GM23338 (cell line): ENCODE measurements at regions not wholly inside any gene's neighbourhood (a gene's known extent, or its start where the extent isn't known, plus 50 kb on each side); places are given as distances from the start of the nearest gene placed in this dataset.

Experiments used
- ATAC-seq: fragments of 200-7000 bp; cut with Tn5 transposase; 3 replicates; pipeline ENCODE4 v1.9.1; 2020
- DNase-seq: peaks from one replicate; pipeline ENCODE4 v3.0.0-alpha.2; 2015; ENCODE audit warnings: low spot score
- H2AFZ ChIP-seq: fragments of 200-600 bp; sonication (generic); 2 replicates; pipeline ENCODE4 v1.8.0; 2016; ENCODE audit warnings: antibody characterized with exemption, mild to moderate bottlenecking, moderate library complexity
- H3F3A ChIP-seq: fragments of 200-600 bp; sonication (generic); replicated peaks from 2 replicates; pipeline ENCODE4 v1.8.0; 2017; ENCODE audit warnings: antibody characterized with exemption, mixed run types, low read depth
- H3K27ac ChIP-seq: fragments of 200-600 bp; sonication (generic); 2 replicates; pipeline ENCODE4 v1.6.1; 2016; ENCODE audit warnings: low read depth
- H3K27me3 ChIP-seq: fragments of 200-600 bp; sonication (generic); 2 replicates; pipeline ENCODE4 v1.8.0; 2016; ENCODE audit warnings: mild to moderate bottlenecking, mixed run types, moderate library complexity; ENCODE audit not compliant: insufficient read depth
- H3K36me3 ChIP-seq: fragments of 200-600 bp; sonication (generic); 2 replicates; pipeline ENCODE4 v1.8.0; 2016; ENCODE audit warnings: mild to moderate bottlenecking; ENCODE audit not compliant: insufficient read depth
- H3K4me1 ChIP-seq: fragments of 200-600 bp; sonication (generic); 2 replicates; pipeline ENCODE4 v1.8.0; 2016; ENCODE audit warnings: mild to moderate bottlenecking, moderate library complexity; ENCODE audit not compliant: insufficient read depth
- H3K4me2 ChIP-seq: fragments of 200-600 bp; sonication (generic); 2 replicates; pipeline ENCODE4 v1.7.1; 2017; ENCODE audit warnings: mixed run types
- H3K4me3 ChIP-seq: fragments of 200-600 bp; sonication (generic); 2 replicates; pipeline ENCODE4 v1.6.1; 2016; ENCODE audit warnings: mixed run types
- H3K79me2 ChIP-seq: fragments of 200-600 bp; sonication (generic); replicated peaks from 2 replicates; pipeline ENCODE4 v1.8.0; 2017; ENCODE audit warnings: mild to moderate bottlenecking; ENCODE audit not compliant: insufficient read depth
- H3K9me2 ChIP-seq: fragments of 200-600 bp; sonication (generic); 2 replicates; pipeline ENCODE4 v1.8.0; 2017; ENCODE audit not compliant: insufficient read depth
- H4K20me1 ChIP-seq: fragments of 200-600 bp; sonication (generic); replicated peaks from 2 replicates; pipeline ENCODE4 v1.8.0; 2017; ENCODE audit warnings: mild to moderate bottlenecking; ENCODE audit not compliant: insufficient read depth
- H3K27ac Mint-ChIP-seq: 2 replicates; pipeline ENCODE4 v1.8.0; 2020; ENCODE audit warnings: inconsistent platforms, mild to moderate bottlenecking, moderate library complexity, mixed read lengths
- H3K27me3 Mint-ChIP-seq: 3 replicates; pipeline ENCODE4 v1.8.0; 2022; ENCODE audit warnings: low read depth, mild to moderate bottlenecking, moderate library complexity, mixed read lengths, inconsistent platforms; ENCODE audit not compliant: insufficient read depth, poor library complexity
- H3K36me3 Mint-ChIP-seq: 3 replicates; pipeline ENCODE4 v1.8.0; 2021; ENCODE audit warnings: low read depth, mild to moderate bottlenecking, inconsistent platforms, moderate library complexity, mixed read lengths
- H3K4me1 Mint-ChIP-seq: 3 replicates; pipeline ENCODE4 v1.8.0; 2020; ENCODE audit warnings: mild to moderate bottlenecking, inconsistent platforms, mixed read lengths
- H3K4me3 Mint-ChIP-seq: 3 replicates; pipeline ENCODE4 v1.8.0; 2021; ENCODE audit warnings: moderate library complexity, mild to moderate bottlenecking, inconsistent platforms, mixed read lengths
- H3K9me3 Mint-ChIP-seq: 3 replicates; pipeline ENCODE4 v1.8.0; 2020; ENCODE audit warnings: moderate library complexity, mild to moderate bottlenecking, inconsistent platforms, mixed read lengths
- CREB1 ChIP-seq: fragments of 250-450 bp; sonication (Bioruptor Pico); IDR thresholded peaks from 2 replicates; pipeline ENCODE4 v1.5.0; 2020; ENCODE audit warnings: low read depth, mild to moderate bottlenecking, moderate library complexity
- EZH2 ChIP-seq: fragments of 200-600 bp; sonication (generic); IDR thresholded peaks from one replicate; pipeline ENCODE4 v1.8.0; 2017; ENCODE audit warnings: antibody characterized with exemption, mild to moderate bottlenecking, low read depth; ENCODE audit not compliant: unreplicated experiment
- EZH2phosphoT487 ChIP-seq: fragments of 200-600 bp; sonication (generic); IDR thresholded peaks from one replicate; pipeline ENCODE4 v1.8.1; 2018; ENCODE audit warnings: antibody characterized with exemption; ENCODE audit not compliant: unreplicated experiment
- JUNB ChIP-seq: IDR thresholded peaks from one replicate; pipeline ENCODE4 v1.6.1; 2016; ENCODE audit warnings: antibody characterized with exemption; ENCODE audit not compliant: unreplicated experiment
- NANOG ChIP-seq: IDR thresholded peaks from 2 replicates; pipeline ENCODE4 v1.6.1; 2016; ENCODE audit warnings: antibody characterized with exemption, borderline replicate concordance
- POLR2AphosphoS5 ChIP-seq: IDR thresholded peaks from 2 replicates; pipeline ENCODE4 v1.6.1; 2016; ENCODE audit warnings: antibody characterized with exemption, low read depth
- STAT1 ChIP-seq: IDR thresholded peaks from one replicate; pipeline ENCODE4 v1.6.1; 2016; ENCODE audit warnings: antibody characterized with exemption; ENCODE audit not compliant: unreplicated experiment
- ZNF114 ChIP-seq: fragments of 250-450 bp; sonication (Bioruptor Pico); IDR thresholded peaks from 2 replicates; pipeline ENCODE4 v1.5.0; 2020; ENCODE audit warnings: mild to moderate bottlenecking, moderate library complexity
- ZNF331 ChIP-seq: fragments of 250-450 bp; sonication (Bioruptor Pico); IDR thresholded peaks from 2 replicates; pipeline ENCODE4 v1.5.0; 2020; ENCODE audit warnings: low read depth, mild to moderate bottlenecking, moderate library complexity
- TF ChIP-seq, protein P1 (sequence below), 2 experiments: fragments of 200-600 bp in 1 of 2; sonication (generic) in 1 of 2; conservative IDR thresholded peaks; 2 replicates each; pipeline versions ENCODE4 v1.5.1 to v1.6.1; 2016 to 2017; ENCODE audit warnings: antibody characterized with exemption in 2 of 2, low read depth in 2 of 2, mild to moderate bottlenecking in 2 of 2, moderate library complexity in 1 of 2
- TF ChIP-seq, protein P2 (sequence below): fragments of 250-450 bp; sonication (Bioruptor Pico); IDR thresholded peaks from 2 replicates; pipeline ENCODE4 v1.5.0; 2020; ENCODE audit warnings: mild to moderate bottlenecking, moderate library complexity
- TF ChIP-seq, protein P3 (sequence below): IDR thresholded peaks from 2 replicates; pipeline ENCODE4 v1.6.1; 2016; ENCODE audit warnings: antibody characterized with exemption
- TF ChIP-seq, protein P4 (sequence below): IDR thresholded peaks from one replicate; pipeline ENCODE4 v1.6.1; 2018; ENCODE audit warnings: antibody characterized with exemption; ENCODE audit not compliant: unreplicated experiment

DNA sequence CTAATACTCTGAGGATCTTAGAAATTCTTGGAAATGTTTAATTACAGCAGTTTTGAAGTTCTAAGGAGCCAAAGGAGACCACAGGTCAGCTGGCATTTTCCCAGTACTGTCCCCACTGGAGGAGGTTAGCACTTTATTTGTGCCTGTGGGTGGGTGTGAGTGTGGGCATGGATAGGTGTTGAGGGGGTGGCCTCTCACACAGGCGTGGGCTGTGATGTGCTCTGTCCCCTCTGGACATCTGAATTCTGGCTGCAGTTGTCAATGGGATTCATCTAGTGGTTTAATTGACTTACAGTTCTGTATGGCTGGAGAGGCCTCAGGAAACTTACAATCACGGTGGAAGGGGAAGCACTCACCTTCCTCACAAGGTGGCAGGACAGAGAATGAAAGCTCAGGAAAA, 135.4 kb upstream of the NAMPT start:
- H4K20me1 ChIP-seq: no peaks in the 10 kb centered on the region
- H3K79me2 ChIP-seq: no peaks in the 10 kb centered on the region
- no peak overlapping the region for H3K4me2 ChIP-seq
- no peaks in the 10 kb centered on the region for H3K27me3 ChIP-seq
- no peak overlapping the region for H3K27ac ChIP-seq
- H3K9me2 ChIP-seq: no peaks in the 10 kb centered on the region
- no peak overlapping the region for H2AFZ ChIP-seq
- H3F3A ChIP-seq: no peaks in the 10 kb centered on the region
- peaks cover 5% of the 10 kb centered on the region; the same call in 2 of the 3 replicates for H3K9me3 Mint-ChIP-seq
- H3K36me3 Mint-ChIP-seq: no peaks in the 10 kb centered on the region; the same call in 2 of the 3 replicates
- no peaks in the 10 kb centered on the region for H3K27me3 Mint-ChIP-seq
- no peaks in the 10 kb centered on the region for H3K4me1 ChIP-seq
- H3K4me3 ChIP-seq: no peak overlapping the region
- DNase-seq (no peak), ATAC-seq (no peak)
- no peak overlapping the region for H3K4me3 Mint-ChIP-seq
- H3K36me3 ChIP-seq: no peaks in the 10 kb centered on the region
- TF ChIP-seq ZNF114 (no peak), EZH2 (no peak), EZH2phosphoT487 (no peak), POLR2AphosphoS5 (no peak), ZNF331 (CRISPR knock-in tag) (no peak), STAT1 (no peak), JUNB (no peak), CREB1 (CRISPR knock-in tag) (no peak), NANOG (no peak)
- TF ChIP-seq, protein P1, sequence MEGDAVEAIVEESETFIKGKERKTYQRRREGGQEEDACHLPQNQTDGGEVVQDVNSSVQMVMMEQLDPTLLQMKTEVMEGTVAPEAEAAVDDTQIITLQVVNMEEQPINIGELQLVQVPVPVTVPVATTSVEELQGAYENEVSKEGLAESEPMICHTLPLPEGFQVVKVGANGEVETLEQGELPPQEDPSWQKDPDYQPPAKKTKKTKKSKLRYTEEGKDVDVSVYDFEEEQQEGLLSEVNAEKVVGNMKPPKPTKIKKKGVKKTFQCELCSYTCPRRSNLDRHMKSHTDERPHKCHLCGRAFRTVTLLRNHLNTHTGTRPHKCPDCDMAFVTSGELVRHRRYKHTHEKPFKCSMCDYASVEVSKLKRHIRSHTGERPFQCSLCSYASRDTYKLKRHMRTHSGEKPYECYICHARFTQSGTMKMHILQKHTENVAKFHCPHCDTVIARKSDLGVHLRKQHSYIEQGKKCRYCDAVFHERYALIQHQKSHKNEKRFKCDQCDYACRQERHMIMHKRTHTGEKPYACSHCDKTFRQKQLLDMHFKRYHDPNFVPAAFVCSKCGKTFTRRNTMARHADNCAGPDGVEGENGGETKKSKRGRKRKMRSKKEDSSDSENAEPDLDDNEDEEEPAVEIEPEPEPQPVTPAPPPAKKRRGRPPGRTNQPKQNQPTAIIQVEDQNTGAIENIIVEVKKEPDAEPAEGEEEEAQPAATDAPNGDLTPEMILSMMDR (conservative IDR thresholded peaks at IDR 0.05; ENCODE audit: low read depth in 2 of 2): no peak
- TF ChIP-seq, protein P2, sequence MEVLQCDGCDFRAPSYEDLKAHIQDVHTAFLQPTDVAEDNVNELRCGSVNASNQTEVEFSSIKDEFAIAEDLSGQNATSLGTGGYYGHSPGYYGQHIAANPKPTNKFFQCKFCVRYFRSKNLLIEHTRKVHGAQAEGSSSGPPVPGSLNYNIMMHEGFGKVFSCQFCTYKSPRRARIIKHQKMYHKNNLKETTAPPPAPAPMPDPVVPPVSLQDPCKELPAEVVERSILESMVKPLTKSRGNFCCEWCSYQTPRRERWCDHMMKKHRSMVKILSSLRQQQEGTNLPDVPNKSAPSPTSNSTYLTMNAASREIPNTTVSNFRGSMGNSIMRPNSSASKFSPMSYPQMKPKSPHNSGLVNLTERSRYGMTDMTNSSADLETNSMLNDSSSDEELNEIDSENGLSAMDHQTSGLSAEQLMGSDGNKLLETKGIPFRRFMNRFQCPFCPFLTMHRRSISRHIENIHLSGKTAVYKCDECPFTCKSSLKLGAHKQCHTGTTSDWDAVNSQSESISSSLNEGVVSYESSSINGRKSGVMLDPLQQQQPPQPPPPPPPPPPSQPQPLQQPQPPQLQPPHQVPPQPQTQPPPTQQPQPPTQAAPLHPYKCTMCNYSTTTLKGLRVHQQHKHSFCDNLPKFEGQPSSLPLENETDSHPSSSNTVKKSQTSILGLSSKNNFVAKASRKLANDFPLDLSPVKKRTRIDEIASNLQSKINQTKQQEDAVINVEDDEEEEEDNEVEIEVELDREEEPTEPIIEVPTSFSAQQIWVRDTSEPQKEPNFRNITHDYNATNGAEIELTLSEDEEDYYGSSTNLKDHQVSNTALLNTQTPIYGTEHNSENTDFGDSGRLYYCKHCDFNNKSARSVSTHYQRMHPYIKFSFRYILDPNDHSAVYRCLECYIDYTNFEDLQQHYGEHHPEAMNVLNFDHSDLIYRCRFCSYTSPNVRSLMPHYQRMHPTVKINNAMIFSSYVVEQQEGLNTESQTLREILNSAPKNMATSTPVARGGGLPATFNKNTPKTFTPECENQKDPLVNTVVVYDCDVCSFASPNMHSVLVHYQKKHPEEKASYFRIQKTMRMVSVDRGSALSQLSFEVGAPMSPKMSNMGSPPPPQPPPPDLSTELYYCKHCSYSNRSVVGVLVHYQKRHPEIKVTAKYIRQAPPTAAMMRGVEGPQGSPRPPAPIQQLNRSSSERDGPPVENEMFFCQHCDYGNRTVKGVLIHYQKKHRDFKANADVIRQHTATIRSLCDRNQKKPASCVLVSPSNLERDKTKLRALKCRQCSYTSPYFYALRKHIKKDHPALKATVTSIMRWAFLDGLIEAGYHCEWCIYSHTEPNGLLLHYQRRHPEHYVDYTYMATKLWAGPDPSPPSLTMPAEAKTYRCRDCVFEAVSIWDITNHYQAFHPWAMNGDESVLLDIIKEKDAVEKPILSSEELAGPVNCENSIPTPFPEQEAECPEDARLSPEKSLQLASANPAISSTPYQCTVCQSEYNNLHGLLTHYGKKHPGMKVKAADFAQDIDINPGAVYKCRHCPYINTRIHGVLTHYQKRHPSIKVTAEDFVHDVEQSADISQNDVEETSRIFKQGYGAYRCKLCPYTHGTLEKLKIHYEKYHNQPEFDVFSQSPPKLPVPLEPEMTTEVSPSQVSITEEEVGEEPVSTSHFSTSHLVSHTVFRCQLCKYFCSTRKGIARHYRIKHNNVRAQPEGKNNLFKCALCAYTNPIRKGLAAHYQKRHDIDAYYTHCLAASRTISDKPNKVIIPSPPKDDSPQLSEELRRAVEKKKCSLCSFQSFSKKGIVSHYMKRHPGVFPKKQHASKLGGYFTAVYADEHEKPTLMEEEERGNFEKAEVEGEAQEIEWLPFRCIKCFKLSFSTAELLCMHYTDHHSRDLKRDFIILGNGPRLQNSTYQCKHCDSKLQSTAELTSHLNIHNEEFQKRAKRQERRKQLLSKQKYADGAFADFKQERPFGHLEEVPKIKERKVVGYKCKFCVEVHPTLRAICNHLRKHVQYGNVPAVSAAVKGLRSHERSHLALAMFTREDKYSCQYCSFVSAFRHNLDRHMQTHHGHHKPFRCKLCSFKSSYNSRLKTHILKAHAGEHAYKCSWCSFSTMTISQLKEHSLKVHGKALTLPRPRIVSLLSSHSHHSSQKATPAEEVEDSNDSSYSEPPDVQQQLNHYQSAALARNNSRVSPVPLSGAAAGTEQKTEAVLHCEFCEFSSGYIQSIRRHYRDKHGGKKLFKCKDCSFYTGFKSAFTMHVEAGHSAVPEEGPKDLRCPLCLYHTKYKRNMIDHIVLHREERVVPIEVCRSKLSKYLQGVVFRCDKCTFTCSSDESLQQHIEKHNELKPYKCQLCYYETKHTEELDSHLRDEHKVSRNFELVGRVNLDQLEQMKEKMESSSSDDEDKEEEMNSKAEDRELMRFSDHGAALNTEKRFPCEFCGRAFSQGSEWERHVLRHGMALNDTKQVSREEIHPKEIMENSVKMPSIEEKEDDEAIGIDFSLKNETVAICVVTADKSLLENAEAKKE (CRISPR knock-in tag): no peak
- TF ChIP-seq, protein P3, sequence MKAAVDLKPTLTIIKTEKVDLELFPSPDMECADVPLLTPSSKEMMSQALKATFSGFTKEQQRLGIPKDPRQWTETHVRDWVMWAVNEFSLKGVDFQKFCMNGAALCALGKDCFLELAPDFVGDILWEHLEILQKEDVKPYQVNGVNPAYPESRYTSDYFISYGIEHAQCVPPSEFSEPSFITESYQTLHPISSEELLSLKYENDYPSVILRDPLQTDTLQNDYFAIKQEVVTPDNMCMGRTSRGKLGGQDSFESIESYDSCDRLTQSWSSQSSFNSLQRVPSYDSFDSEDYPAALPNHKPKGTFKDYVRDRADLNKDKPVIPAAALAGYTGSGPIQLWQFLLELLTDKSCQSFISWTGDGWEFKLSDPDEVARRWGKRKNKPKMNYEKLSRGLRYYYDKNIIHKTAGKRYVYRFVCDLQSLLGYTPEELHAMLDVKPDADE: no peak
- TF ChIP-seq, protein P4, sequence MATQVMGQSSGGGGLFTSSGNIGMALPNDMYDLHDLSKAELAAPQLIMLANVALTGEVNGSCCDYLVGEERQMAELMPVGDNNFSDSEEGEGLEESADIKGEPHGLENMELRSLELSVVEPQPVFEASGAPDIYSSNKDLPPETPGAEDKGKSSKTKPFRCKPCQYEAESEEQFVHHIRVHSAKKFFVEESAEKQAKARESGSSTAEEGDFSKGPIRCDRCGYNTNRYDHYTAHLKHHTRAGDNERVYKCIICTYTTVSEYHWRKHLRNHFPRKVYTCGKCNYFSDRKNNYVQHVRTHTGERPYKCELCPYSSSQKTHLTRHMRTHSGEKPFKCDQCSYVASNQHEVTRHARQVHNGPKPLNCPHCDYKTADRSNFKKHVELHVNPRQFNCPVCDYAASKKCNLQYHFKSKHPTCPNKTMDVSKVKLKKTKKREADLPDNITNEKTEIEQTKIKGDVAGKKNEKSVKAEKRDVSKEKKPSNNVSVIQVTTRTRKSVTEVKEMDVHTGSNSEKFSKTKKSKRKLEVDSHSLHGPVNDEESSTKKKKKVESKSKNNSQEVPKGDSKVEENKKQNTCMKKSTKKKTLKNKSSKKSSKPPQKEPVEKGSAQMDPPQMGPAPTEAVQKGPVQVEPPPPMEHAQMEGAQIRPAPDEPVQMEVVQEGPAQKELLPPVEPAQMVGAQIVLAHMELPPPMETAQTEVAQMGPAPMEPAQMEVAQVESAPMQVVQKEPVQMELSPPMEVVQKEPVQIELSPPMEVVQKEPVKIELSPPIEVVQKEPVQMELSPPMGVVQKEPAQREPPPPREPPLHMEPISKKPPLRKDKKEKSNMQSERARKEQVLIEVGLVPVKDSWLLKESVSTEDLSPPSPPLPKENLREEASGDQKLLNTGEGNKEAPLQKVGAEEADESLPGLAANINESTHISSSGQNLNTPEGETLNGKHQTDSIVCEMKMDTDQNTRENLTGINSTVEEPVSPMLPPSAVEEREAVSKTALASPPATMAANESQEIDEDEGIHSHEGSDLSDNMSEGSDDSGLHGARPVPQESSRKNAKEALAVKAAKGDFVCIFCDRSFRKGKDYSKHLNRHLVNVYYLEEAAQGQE: no peak
- no peaks in the 10 kb centered on the region; the same call in 2 of the 3 replicates for H3K4me1 Mint-ChIP-seq
- no peak overlapping the region for H3K27ac Mint-ChIP-seq
